ENCODE measurements at regions not wholly inside any gene's neighbourhood (a gene's known extent, or its start where the extent isn't known, plus 50 kb on each side); places are given as distances from the start of the nearest gene placed in this dataset.

DNA sequence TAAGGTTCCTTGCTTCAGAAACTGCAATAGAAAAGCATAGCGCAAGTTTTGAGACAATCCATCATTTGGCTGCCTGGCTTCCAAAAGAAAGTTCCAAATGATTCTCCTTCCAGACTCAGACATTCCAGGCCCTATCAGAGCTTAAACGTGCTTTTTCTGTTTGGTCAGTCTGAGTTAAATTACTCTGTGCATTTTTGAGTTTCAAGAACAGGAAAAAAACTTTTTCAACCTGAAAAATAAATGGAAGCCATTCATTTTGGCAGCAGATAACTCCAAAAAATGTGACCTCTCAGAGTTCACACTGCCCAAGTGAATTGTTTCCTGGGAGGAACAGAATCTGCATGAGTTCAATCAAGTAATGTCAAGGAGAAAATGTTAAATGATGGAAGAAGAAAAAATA, 354.2 kb downstream of the CXCL12 start:
- DNase-seq (ENCODE audit: low read depth), result no peak

DNA sequence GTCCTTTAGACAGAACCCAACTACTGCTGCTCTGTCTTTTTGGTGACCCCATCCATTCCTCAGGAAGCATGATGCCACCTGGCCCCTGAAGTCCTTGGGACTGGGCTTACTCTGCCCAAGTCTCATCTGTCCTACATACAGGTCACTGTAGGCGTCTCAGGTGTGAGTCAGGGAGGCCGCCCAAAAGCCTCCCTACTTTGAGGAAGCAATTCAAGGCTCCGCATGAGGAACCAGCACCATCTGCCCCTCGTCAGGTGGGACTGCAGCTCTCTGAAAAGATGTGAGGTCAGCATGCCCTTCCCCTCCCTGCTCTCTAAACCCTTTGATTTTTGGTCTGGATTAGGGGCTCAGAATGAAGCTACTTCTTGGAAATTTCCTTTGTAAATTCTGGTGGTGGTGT, 354.8 kb downstream of the CXCL12 start:
- DNase-seq (ENCODE audit: low read depth), result no peak

DNA sequence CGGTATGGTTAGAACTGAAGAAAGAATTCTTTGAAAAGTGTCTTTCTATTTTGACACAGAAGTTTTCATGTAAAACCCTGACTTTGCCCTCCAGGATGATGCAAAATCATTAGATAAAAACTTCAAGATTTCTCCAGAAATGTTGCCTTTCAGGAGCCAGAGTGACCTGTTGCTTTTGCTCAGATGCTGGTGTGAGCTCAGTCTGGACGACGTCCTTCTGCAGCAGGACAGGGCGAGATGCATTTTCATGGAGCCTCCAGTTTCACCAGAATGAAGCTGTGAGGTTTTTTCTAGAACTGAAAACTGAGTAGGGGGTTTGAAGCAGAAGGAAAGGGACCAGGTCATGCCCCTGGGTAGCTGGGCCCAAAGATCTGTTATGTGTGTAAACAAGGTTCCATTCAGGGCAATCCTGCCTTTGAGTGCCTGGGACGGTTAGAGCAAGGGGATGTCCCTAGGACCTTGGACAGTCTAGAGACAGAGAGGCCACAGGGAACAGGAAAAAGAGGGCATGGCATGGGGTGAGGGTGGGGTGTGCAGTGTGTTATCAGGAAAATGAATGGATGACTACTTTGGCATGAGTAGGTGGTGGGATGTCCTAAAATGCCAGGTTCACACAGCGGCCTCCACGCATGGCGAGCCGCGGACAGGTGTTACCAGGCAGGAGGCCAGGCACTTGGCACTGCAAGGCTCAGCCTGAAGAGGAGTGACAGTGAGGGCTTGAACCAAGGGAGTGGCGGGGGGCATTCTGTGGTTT, 356.3 kb downstream of the CXCL12 start:
- DNase-seq (ENCODE audit: low read depth), result no peak

DNA sequence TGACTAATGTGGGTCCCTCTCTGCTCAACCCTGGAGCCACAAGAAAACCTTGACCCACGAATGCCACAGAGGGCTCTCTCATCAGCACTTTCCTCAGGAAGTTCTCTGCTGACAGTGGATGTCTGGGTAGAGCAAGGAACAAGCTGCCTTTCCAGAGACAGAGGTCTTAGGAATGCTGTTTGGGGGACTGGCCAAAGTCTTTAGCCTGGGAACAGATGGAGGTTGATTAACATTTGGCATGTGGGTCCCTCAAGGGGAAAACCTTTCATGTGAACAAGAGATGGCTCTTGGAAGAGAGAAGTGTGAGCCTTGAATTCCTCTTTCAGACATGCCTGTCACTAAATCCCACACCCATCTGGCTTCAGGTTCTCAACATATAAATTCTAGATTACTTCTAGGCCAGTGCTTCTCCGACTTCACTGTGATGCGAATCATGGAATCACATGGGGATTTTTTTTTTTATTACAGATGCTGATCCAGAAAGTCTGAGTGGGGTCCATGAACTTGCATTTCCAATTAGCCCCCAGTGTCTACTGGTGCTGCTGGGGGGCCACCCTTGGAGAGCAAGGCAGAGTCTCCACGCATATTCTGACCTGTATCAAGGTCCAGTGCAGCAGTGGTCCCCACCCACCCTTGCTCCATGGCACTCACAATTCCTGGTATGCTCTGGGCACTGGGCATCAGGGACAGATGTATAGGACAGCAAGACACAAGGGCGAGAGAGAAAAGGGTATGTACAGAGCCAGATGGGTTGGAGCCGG, 360.4 kb downstream of the CXCL12 start:
- DNase-seq (ENCODE audit: low read depth), result no peak

DNA sequence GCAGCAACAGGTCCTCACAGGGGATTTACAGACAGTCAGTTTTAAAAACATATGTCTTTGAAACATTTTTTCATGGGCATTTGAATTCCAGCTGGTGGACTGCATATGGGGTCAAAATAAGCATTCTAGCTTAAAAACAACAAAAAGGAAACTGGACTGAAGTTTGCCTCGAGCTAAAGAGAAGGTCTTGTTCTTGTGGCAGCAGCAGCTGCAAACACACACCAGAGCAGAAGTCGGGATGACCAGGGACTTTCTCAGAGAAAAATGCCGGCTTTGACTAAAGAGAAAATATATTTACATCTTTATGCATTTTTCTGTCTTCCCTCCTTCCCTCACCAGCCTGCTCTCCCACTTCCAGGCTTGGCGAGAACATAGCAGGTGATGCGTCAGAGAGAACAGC, 361.4 kb downstream of the CXCL12 start:
- no peak for DNase-seq (ENCODE audit: low read depth)

DNA sequence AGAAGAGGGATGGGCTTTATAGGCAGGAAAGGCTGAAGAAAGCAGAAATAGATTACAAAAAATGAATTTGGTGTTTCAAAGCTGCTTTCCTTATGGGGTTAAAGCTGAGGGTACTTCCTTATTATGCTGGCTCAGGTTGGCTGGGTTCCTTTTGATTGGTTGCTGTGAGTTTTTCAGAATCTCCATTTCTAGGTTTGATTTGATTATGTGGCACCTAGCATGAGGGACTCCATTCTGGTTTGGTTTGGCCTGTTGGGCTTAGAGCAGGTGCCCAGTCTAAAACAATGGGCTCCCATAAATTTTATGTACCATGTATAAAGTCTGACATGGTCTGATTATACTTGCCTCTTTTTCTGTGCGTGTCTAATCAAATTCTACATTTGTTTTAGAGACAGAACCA, 362.7 kb downstream of the CXCL12 start:
- DNase-seq (ENCODE audit: low read depth), result no peak

DNA sequence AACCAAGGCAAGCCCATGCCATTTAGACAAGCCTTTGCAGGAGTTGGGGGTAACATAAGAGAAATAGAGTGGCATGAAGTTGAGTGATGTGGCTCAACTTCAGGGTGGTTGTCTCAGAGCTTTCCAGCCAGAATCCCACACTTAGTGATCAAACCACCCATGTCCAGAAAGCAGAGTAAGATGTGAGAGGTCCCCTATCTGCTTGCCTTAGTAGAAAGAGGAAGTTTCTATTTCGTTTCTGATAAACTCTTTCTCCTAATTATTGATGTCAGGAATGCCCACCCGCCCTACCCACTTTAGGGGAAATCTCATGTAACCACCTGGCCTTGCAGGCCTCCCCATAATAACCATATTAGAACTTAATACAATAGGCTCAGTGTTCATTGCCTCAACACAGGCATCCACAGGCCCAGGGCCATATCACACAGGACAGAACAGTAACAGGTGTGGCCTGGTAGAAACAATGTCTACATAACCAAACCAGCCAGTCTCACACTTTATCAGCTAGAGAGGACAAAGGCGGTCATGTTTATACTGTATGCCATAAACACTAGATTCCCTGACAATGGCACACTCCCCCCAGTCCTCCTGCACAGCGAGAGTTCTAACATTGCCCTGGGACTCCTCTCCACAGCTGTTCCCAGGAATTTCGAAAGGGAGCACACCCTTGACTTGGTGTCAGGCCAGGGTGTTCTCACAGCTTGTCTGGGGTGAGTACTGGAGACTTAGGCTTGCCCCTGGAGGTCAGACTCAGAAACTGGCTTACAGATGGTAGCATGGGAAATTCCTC, 364.4 kb downstream of the CXCL12 start:
- DNase-seq (ENCODE audit: low read depth), result no peak

DNA sequence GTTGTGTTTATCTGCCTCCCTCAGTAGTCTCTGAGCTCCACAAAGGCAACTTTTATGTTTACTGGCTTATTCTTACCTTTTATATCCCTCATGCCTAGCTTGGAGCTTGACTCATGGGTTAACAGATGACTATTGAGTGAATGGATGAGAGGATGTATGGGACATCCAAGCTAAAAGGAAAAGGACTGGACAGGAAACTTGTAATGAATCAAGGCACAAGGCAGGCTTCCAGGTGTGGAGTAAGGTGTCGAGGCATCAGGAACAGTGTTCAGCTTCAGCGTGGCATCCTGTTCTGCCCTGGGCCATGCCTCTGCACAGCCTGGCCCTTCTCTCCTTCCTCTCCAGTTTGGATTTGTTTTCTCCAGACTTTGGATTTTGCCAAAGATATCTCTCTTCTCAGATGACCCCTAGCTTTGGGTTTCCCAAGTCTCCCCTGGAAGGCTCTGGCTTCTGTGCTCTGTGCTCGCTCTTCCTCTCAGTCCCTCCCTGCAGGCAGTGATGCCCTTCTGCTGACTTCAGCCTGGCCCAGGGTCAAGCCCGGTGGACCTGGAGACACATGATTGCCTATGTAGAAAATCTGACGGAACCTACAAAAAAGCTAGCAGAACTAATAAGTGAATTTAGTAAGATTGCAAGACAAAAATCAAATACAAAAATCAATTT, 367.3 kb downstream of the CXCL12 start:
- DNase-seq (ENCODE audit: low read depth), result no peak

DNA sequence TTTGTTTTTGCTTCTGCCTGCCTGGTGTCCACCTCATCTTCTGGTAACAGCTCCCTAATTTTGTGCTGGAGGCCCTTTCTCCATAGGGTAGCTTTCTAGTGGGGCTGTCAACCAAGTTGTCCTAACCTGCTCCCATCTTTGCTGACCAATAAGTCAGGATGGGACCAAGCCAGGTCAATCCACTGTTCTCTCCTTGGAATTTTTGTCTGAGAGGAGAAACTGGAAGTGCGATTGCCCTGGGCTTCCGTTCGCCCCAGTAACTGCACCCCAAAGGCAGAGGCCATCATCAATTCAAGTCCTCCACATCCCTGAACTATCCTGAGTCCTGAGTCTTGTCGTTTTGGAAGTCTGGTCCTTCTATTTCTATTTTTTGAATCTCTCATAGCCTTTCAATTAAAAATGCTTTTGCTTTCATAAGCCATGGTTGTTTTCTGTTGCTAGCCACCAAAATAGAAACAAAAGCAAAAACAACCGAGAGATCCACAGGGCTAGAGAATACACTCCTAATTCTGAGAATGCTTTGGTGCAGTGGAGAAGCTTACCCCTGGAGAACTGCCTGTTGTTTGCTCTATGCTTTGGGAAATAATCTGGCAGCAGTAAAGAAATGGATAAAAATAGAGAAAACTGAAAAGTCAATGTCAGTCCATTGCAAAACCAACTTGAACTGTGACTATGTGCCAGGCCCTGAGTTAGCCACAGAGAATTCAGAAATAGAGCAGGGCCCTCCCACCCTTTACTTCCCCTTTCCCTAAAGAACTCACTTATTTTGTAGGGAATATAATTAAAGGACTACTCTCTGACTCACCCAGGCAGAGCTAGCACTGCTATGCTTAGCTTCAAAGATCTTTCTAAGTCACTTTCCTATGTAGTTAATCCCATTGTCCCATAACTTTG, 368.1 kb downstream of the CXCL12 start:
- DNase-seq (ENCODE audit: low read depth), result no peak

DNA sequence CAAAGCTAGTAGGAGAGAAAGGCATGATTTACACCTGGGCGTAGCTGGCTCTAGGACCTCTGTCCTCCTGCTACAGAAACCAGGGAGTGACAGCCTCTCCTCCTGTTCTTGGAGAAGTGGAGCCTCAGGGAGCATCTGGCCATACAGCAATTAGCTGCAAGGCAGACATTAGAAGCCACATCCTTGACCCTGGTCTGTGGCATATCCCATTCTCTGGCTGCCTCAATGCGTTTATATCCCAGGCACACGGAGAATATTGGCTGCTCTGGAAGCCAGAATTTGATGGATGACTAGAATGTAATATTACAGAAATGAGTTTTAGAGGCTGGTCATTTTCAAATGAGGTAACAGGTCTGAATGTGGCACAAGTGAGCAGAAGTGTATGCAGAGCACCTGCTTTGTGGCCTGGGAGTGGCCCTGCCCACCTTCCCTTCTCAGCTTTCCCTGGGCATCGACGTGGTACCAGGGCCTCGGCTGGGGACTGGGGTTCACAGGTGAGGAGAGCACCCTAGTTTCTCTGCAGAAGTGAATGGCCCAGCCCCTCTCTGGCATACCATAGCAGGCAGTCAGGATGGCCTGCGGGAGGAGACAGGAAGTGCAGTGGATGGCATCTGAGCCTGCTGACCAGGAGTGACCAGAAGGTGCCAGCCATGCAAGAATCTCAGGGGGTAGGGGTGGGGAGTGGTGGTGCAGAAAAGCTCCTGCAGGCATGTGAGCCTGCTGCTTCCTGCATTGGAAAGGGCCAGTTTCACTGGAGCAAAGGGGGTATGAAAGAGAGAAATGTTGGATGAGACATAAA, 367.2 kb upstream of the ZNF32 start:
- DNase-seq (ENCODE audit: low read depth), result no peak

DNA sequence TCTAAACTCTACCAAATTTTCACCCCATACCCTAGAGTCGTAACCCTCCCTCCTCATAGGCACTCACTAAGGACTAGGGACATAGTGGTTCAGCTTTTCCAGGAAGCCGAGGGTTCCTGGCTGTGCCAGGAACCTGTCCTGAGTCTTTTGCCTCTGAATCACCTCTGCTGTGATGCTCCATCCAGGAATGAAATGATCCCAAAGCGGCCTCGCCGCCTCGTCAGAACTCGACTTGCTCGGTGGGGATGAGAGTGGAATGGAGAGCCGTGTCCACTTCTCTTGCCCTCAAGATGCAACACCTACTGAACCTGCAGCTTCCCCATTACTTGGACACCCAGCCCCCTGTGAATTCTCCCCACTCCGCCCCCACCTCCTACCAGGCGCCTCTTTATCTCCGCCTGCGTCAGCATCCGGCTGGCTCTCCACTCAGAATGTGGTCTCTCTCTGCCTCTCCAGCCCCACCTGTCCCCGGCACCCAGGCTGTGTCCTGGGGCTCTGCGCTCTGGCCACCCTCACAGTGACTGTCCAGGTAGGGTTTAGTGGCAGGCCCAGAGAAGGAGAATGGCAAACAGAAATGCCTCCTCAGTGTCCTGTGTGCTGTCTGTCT, 366.1 kb upstream of the ZNF32 start:
- DNase-seq (ENCODE audit: low read depth), result no peak

DNA sequence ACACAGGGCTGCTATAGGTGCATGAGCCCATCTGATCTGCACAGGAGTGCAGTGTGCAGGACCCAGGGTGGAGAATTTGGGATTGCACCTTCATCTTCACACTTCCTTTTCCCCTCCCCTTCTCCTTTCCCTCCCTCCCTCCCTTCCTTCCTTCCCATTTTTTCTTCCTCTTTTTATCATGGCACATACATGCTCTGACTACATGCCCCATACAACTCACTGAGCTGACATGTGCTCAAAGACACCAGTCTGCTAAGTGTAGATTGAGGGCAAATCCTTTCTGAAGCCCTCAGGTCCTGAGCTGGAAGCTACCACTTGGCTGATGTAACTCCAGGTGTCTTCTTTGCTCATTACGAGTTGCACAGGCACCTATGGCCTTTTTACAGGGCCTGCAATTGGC, 365.3 kb upstream of the ZNF32 start:
- DNase-seq (ENCODE audit: low read depth), result no peak

DNA sequence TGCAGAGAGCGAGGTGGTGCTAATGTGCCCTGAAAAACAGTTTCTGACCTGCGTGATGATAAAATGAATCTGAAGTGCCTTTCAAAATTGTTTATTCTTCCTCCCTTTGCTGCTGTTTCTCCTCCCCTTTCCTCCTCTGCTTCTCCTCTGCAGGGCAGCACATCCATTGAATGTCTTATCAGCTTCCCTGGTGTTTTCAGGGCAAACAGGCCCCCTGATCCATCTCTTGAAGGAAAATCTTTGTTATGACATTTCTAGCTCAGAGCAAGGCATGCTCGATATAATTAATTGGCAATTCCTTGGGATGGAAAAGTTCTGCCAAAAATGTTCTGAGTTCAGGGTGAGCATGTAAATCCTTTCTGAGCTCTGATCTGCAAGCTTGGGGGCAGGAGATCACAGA, 364.2 kb upstream of the ZNF32 start:
- DNase-seq (ENCODE audit: low read depth), result no peak

DNA sequence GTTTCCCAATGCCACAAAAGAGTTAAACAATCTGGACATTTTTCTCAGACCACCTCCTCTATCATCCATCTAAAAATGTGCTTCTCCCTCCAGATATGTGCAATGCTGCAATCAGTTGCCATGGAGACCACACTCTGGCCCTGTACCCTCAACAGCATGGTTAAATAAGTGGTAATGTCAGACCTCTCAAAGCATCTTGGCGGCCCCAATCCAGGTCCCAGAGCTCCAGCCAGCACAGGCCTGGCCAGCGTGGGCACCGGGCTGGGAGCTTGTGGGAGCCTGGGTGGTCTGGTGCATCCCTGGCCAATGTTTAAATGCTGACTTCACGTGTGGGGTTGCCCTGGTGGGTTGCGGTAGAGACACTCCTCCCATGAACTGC, 362.9 kb upstream of the ZNF32 start:
- DNase-seq (ENCODE audit: low read depth), result no peak

DNA sequence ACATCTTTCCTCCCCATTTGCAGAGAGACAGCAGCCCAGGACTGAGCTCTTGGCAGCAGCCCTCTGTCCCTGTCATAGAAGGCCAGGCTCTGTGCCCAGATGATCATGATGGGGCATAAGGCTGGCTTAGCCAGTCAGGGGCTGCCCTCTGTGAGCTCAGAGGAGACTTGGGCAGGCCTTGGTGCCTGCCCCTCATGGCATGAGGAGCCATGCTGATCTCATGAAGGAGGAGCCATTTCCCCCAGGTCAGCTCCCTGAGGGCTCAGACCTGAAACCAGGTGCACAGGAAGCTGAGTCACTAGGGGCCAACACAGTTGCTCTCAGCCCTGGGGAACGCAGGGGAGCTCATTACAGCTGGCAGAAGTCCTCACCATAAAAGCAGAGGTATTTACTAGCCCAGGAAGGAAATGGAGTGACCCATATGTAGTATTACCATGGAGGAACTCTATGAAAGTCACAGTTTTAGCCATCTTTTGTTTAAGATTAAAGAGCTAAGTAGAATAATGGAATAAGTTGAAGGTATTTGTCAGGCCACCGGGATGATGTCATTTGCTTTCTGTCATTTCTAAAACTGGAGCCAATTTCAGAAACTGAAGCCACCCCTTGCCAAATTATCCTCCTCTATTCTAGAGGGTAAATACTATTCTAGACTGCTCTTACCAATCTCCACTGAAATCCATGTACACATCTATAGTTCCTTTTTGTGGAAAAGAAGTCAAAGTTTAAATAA, 362.4 kb upstream of the ZNF32 start:
- no peak for DNase-seq (ENCODE audit: low read depth)

DNA sequence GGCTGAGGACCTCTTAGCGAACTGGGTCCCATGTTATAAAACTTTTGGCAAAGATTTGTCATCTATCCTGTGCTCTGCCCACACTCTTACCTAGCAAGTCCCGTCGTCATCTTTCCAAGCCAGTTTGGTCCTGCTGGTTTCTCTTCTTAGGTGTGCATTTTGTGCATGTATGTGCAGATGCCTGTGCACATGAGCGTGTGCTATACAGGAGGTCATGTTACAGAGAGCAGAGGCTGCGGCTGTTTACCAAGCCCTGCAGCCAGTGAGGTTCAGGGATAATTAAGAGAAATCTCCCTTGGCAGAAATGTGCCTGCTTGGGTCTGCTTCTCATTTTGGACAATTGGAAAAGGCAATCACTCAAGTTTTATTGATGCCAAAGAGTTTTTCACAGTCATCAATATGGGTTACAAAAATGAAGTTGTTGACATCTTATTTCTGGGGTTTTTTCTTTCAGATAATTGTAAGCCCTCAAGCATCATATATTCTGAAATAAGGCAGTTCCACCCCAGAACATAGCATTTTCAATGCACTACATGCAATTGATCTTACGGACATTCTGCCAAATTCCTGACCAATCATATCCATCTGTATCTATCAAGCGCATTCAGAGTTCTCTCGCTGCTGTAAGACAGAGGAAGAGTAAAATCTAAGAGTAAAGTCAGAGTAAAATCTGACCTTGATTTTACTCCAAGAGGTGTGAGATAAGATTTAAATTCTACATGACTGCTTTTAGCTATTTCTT, 361.4 kb upstream of the ZNF32 start:
- no peak for DNase-seq (ENCODE audit: low read depth)

DNA sequence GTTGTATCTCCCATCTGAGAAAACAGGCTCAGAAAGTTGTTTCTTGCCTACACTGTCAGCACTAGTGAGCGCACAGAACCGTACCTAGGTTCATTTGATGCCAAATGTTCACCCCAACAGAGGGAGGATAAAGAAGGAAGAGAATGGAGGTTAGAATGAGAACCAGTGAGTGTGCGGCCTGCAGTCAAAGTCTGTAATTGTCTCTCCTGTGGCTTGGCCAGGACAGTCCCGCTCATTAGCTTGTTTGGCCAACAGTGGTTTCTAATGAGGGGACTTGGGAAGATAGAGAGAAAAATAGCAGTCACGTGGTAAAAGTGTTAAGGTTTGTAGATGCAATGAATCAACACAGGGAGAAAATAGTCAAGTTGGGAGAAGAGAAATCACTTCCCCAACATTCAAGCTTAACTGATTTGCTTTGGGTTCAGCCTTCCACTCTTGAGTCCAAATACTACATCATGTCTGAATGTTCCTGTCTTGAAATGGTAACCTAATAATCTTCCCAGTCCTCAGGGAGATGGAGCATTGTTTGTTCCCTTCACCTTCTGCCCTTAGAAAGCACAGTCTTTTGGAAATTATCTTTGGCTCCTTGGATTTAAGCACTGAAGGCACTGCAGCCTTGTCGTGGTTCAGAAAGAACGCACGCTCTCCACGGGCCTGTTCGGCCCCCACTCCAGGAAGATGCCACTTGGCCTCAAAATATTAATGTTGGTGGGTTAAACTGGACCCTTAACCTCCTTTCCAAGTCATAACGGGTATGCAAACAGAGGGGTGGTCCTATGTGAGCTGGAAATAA, 360.4 kb upstream of the ZNF32 start:
- no peak for DNase-seq (ENCODE audit: low read depth)

All from CMK (cell line).